NCI-H524 (cell line): ENCODE measurements at regions not wholly inside any gene's neighbourhood (a gene's known extent, or its start where the extent isn't known, plus 50 kb on each side); places are given as distances from the start of the nearest gene placed in this dataset.

Source experiments
- DNase-seq, 2 experiments: peaks; one replicate each; lab custom pipeline; 2025; lab: John Stamatoyannopoulos, UW

DNA sequence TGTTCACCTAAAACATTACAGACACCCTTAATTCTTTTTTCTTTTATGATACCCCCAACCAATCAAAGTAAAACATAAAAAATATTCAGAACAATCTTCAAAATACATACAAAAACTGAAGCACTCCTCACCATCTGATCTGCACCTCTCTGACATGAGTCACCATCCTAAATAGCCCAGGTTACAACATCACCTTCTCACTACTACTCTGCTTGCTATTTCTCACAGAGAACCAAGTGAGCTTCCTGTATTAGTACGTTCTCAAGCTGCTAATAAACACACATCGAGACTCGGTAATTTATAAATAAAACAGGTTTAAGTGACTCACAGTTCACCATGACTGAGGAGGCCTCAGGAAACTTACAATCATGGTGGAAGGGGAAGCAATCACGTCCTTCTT is 183.5 kb downstream of the CBLN2 start:
- DNase-seq = no peak

DNA sequence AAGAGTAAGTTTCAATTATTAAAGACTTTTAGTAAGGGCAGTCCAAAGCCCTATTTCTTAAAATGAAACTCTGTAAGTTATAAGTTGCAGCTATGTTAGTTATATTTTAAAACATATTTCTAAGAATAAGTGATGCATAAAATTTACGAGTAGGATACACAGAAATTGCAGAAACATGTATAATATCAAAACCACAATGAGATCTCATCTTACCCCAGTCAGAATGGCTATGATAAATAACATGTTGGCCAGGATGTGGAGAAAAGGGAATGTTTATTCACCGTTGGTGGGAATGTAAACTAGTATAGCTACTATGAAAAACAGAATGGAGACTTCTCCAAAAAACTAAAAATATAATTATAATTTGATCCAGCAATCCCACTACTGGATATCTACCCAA is 201.2 kb downstream of the CBLN2 start:
- no peak for DNase-seq

GRCh38 chr18:72339976-72340375 is 204.2 kb downstream of the CBLN2 start:
- DNase-seq = no peak

DNA sequence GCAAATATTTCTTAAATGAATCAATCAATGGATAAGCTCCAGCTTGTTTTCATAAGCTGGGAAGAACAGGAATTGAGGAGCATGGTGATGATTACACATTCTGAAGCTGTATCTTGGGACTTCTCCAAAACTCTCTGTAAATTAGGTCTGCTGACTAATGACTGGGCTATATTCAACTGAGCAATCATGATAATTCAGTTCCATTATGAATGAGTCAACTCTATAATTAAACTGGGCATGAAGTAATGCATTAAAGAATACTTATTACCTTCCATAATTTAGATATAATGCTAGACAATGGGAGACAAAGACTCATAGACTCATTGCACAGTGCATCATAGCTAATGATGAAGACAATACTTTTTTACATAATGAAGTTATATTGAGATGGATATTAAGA is 207.4 kb downstream of the CBLN2 start:
- DNase-seq = no peak

DNA sequence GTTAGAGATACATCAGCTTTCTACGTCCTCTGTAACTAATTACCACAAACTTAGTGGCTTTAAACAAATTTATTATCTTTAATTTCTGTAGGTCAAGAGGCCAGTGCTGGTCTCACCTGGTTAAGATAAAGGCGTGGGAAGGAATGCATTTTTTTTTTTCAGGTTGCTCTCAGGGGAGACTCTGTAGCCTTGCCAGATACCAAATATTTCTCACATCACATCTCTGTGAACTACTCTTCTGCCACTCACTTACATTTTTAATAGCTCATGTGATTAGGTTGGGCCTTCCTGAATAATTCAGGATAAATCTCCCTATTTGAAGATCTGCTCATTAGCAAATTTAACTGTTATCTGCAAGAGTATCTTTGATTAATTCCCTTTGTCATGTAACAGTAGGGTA is 214.6 kb downstream of the CBLN2 start:
- DNase-seq = no peak

DNA sequence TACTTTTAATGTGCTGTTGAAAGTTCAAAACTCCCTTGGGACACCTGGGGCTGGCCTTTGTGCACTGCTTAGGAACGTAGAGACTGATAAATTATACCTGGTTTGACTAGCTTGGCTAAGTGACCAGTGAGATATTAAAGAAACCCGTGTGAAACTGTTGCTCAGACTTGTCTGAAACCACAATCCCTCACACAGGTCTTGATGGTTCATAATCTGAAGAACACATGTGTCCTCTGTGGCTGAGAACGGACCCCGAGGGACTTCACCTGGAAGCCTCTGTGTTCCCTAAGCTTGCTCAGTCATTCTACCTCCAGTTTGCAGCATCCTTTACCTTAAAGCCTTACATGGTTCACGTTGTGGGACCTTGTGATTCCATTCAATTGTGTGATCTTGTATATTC is 218.8 kb downstream of the CBLN2 start:
- DNase-seq = no peak

DNA sequence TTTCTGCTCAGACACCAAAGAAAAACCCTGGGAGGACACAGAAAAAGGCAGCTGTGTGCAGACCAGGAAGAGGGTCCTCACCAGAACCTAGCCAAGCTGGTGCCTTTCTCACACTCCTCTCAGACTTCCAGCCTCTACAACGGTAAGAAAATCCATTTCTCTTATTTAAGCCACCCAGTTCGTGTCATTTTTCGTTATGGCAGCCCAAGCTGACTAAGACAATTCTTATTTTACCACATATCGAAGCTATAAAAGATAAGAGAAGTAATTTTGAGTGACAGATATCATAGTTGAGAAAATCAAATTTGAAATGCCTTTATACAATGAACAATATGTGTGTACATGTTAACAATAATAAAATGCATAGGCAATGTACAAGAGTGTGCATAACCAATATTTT is 219.5 kb downstream of the CBLN2 start:
- no peak for DNase-seq

GRCh38 chr18:72316497-72316896 is 227.6 kb downstream of the CBLN2 start:
- DNase-seq = no peak

DNA sequence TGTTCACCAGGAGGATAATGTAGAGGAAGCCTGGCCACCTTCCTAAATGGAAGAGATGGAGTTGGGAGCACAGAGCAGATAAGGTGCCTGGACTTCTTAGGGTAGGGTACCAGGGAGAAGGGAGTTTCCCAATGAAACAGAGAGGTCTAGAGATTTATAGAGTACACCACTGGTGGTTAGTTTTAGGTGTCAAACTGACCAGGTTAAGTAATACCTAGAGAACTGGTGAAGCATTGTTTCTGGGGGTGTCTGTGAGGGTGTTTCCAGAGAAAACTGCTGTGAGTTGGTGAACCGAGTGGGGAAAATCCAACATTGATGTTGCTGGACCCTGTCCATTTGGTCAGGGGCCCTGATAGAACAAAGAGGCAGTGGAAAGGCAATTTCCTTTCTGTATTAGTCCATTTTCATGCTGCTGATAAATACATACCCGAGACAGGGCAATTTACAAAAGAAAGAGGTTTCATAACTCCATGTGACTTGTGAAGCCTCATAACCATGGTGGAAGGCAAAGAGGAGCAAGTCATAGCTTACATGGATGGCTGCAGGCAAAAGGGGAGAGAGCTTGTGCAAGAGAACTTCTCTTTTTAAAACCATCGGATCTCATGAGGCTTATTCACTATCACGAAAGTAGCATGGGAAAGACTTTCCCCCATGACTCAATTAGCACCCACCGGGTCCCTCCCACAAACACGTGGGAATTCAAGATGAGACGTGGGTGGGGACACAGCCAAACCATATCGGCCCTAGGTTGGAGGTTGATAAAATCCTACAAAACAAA is 260.8 kb downstream of the CBLN2 start:
- no peak for DNase-seq

GRCh38 chr18:72273025-72273424 is 271.1 kb downstream of the CBLN2 start:
- no peak for DNase-seq

- no peak for DNase-seq
These were observed 282.6 kb downstream of the CBLN2 start for GRCh38 chr18:72261590-72261989.

GRCh38 chr18:72246076-72246475 is 298.1 kb downstream of the CBLN2 start:
- DNase-seq = no peak

DNA sequence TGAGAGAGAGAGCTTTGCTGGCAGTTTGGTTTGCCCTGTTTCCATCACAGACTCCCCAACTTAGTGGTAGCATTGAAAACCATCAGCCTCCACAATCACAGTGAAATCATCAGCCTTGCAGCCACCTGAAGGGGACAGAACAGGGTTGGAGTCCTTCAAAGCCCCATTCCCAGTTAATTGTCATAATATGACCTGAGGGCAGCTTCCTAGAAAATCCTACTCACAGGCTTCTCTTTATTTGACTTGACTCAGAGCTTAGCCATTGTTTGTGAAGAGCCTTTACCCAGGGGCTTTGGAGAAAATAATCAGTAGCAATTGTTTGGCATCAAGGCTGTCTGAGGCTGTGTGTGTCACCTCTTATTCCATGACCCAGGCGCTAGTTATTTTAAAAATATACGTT is 308.7 kb downstream of the CBLN2 start:
- no peak for DNase-seq

DNA sequence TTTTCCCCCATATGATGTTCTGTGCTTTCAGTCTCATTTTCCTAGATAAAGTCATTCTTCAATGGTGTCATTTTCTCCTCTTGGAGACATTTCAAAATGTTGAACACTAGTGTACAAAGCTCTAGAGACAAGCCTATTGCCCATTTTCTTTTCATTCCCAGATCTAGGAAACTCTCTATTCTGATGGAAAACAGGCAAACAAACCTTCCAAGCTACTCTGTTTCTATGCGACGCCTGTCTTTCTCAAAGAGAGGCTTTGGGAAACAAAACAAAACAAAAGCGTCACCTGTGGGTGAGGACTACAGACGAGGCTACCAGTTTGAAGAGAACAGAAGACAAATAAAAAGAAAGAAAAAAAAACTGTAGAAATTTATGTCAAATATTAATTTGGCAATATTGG is 311.0 kb downstream of the CBLN2 start:
- no peak for DNase-seq

DNA sequence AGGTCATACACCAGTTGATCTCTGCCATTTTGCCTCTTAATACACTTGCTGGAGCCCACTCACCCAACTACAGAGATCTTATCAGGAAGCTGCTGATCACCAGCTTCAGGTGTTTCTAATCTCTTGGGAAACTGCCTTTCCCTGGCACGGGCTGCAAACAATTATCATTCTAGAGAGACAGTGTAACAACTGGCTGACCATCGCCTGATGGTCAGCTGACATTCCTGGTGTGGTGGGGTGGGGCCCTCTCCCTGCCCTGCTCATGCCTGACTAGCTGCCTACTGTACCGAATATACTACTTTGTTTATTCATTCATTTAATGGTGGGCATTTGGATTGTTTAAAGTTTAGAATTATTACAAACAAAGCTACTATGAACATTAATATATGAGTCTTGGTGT is 311.5 kb downstream of the CBLN2 start:
- DNase-seq = no peak

GRCh38 chr18:72225958-72226357 is 318.2 kb downstream of the CBLN2 start:
- no peak for DNase-seq

- DNase-seq = no peak
These were observed 320.4 kb downstream of the CBLN2 start for GRCh38 chr18:72223733-72224132.

GRCh38 chr18:72208920-72209676 is 335.0 kb downstream of the CBLN2 start:
- no peak for DNase-seq

- DNase-seq = no peak
These were observed 336.9 kb downstream of the CBLN2 start for GRCh38 chr18:72207280-72207679.

DNA sequence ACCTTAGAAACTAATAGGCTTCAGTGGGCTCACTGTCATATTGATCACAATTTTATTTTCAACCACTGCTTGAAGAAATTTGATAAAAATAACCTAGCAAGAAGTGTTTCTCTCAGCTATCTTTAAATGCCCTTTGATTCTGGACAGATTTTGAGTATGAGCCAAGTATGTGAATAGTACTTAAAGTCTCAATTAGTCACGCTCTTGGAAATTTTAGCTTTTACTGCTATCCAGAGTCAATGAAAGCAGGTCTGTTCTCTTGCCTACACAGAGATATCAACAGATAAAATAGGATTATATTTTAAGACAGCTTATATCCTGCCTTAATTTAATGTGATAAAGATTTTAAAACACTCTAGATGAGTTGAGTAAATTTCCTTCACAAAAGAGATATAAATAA is 337.3 kb downstream of the CBLN2 start:
- peak in 1 of 2 experiments; percentile 1 for DNase-seq

DNA sequence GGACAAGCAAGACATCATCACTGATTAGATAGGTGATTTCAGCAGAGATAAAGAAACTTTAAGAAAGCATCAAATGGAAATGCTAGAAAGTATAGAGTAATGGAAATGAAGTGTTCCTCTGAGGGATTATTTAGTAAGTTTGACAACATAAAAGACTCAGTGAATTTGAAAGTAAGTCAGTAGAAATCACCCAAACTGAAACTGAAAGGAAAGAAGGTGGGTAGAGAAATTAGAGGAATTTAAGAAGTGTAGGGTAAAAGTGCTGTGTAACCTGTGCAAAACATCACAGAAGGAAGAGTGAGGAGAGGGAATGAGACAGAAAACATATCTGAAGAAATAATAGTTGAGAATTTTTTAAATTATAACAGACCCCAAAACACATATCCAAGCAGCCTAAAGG is 343.1 kb downstream of the CBLN2 start:
- DNase-seq = no peak

DNA sequence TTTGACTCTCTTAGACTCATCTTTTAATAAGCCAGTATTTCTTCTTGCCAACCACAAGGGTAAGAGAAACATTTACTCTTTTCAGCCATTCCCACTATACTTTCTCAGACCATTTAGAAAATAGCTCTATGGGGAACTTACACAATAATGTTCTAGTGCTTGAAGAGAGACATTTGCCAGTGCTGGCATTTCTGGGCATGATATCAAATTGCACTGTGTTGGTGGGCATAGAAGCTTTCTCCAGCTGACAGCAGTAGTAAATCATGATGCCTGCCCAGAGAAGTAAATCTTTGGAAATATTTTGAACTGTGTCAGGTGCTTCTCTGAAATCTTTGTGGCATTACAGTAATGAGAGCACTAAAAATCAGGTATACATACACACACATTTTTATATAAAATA is 346.6 kb downstream of the CBLN2 start:
- DNase-seq = no peak

GRCh38 chr18:72194072-72194471 is 350.1 kb downstream of the CBLN2 start:
- no peak for DNase-seq

DNA sequence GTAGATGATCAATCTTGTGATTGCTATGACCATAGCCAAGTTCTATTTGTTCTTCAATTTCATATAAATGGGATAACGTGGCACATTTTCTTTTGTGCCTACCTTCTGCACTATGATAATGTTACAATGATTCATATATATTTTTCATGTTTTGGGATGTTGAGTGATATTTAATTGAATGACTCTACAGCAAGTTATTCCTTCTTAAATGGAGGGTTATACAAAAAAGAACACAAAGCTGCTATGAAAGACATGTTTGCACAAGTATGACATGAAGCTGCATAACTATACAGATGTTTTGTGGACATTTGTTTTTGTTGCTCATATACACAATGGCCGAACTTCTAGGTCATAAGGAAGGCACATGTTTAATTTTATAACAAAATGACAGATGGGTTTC is 356.2 kb downstream of the CBLN2 start:
- DNase-seq = no peak
